ENCODE measurements at regions not wholly inside any gene's neighbourhood (a gene's known extent, or its start where the extent isn't known, plus 50 kb on each side); places are given as distances from the start of the nearest gene placed in this dataset.

- DNase-seq (ENCODE audit: low read depth) = no peak
- no peak overlapping the region for H3K9ac ChIP-seq (ENCODE audit: low read length)
- H3K9me3 ChIP-seq (ENCODE audit: control insufficient read depth, low read length) = no peaks in the 10 kb centered on the region
- no peak overlapping the region for H3K4me3 ChIP-seq (ENCODE audit: low read length)
- H3K36me3 ChIP-seq (ENCODE audit: control insufficient read depth, insufficient read depth, low read length, severe bottlenecking) = no peaks in the 10 kb centered on the region
- no peaks in the 10 kb centered on the region for H3K27me3 ChIP-seq (replicated peaks; ENCODE audit: control insufficient read depth, insufficient read depth, low read length)
- H3K4me1 ChIP-seq (ENCODE audit: control insufficient read depth, insufficient read depth, low read length) = peaks cover 40% of the 10 kb centered on the region
Observed at GRCh38 chr9:107730666-107731065, 241.1 kb upstream of the KLF4 start.

- Histone ChIP-seq H3K4me1 (ENCODE audit: control insufficient read depth, insufficient read depth, low read length) (peaks cover 10% of the 10 kb centered on the region), H3K36me3 (ENCODE audit: control insufficient read depth, insufficient read depth, low read length, severe bottlenecking) (no peaks in the 10 kb centered on the region), H3K4me3 (ENCODE audit: low read length) (peak overlapping the region; percentile 2), H3K9ac (ENCODE audit: low read length) (no peak overlapping the region), H3K9me3 (ENCODE audit: control insufficient read depth, low read length) (no peaks in the 10 kb centered on the region), H3K27me3 (replicated peaks; ENCODE audit: control insufficient read depth, insufficient read depth, low read length) (no peaks in the 10 kb centered on the region)
- no peak for DNase-seq (ENCODE audit: low read depth)
Observed at GRCh38 chr9:107727086-107727780, 237.7 kb upstream of the KLF4 start.

- no peak overlapping the region for H3K4me3 ChIP-seq (ENCODE audit: low read length)
- H3K27me3 ChIP-seq (replicated peaks; ENCODE audit: control insufficient read depth, insufficient read depth, low read length) = peaks cover 6% of the 10 kb centered on the region
- no peaks in the 10 kb centered on the region for H3K9me3 ChIP-seq (ENCODE audit: control insufficient read depth, low read length)
- peaks cover 8% of the 10 kb centered on the region for H3K4me1 ChIP-seq (ENCODE audit: control insufficient read depth, insufficient read depth, low read length)
- DNase-seq (ENCODE audit: low read depth) = no peak
- H3K36me3 ChIP-seq (ENCODE audit: control insufficient read depth, insufficient read depth, low read length, severe bottlenecking) = no peaks in the 10 kb centered on the region
- no peak overlapping the region for H3K9ac ChIP-seq (ENCODE audit: low read length)
Observed at GRCh38 chr9:107723015-107723414, 233.4 kb upstream of the KLF4 start.

GRCh38 chr9:107721705-107722245 lies 232.2 kb upstream of the KLF4 start:
- Histone ChIP-seq H3K9me3 (ENCODE audit: control insufficient read depth, low read length) (no peaks in the 10 kb centered on the region), H3K36me3 (ENCODE audit: control insufficient read depth, insufficient read depth, low read length, severe bottlenecking) (no peaks in the 10 kb centered on the region)
- DNase-seq (ENCODE audit: low read depth) = no peak

GRCh38 chr9:107720501-107720900 lies 230.9 kb upstream of the KLF4 start:
- no peak overlapping the region for H3K4me3 ChIP-seq (ENCODE audit: low read length)
- H3K36me3 ChIP-seq (ENCODE audit: control insufficient read depth, insufficient read depth, low read length, severe bottlenecking) = no peaks in the 10 kb centered on the region
- peaks cover 6% of the 10 kb centered on the region for H3K27me3 ChIP-seq (replicated peaks; ENCODE audit: control insufficient read depth, insufficient read depth, low read length)
- DNase-seq (ENCODE audit: low read depth) = no peak
- no peaks in the 10 kb centered on the region for H3K4me1 ChIP-seq (ENCODE audit: control insufficient read depth, insufficient read depth, low read length)
- no peak overlapping the region for H3K9ac ChIP-seq (ENCODE audit: low read length)
- no peaks in the 10 kb centered on the region for H3K9me3 ChIP-seq (ENCODE audit: control insufficient read depth, low read length)

More at GRCh38 chr9:107721705-107722245, 232.2 kb upstream of the KLF4 start:
- Histone ChIP-seq H3K9ac (ENCODE audit: low read length) (no peak overlapping the region), H3K4me3 (ENCODE audit: low read length) (no peak overlapping the region), H3K4me1 (ENCODE audit: control insufficient read depth, insufficient read depth, low read length) (no peaks in the 10 kb centered on the region), H3K27me3 (replicated peaks; ENCODE audit: control insufficient read depth, insufficient read depth, low read length) (peaks cover 6% of the 10 kb centered on the region)

GRCh38 chr9:107717529-107718314 lies 228.2 kb upstream of the KLF4 start:
- Histone ChIP-seq H3K4me3 (ENCODE audit: low read length) (no peak overlapping the region), H3K9ac (ENCODE audit: low read length) (no peak overlapping the region), H3K36me3 (ENCODE audit: control insufficient read depth, insufficient read depth, low read length, severe bottlenecking) (no peaks in the 10 kb centered on the region), H3K9me3 (ENCODE audit: control insufficient read depth, low read length) (no peaks in the 10 kb centered on the region), H3K27me3 (replicated peaks; ENCODE audit: control insufficient read depth, insufficient read depth, low read length) (peaks cover 6% of the 10 kb centered on the region), H3K4me1 (ENCODE audit: control insufficient read depth, insufficient read depth, low read length) (no peaks in the 10 kb centered on the region)
- no peak for DNase-seq (ENCODE audit: low read depth)

GRCh38 chr9:107715740-107716139 lies 226.2 kb upstream of the KLF4 start:
- DNase-seq (ENCODE audit: low read depth) = no peak
- peaks cover 10% of the 10 kb centered on the region for H3K4me1 ChIP-seq (ENCODE audit: control insufficient read depth, insufficient read depth, low read length)

GRCh38 chr9:107713470-107713869 lies 223.9 kb upstream of the KLF4 start:
- Histone ChIP-seq H3K4me1 (ENCODE audit: control insufficient read depth, insufficient read depth, low read length) (peaks cover 10% of the 10 kb centered on the region), H3K9ac (ENCODE audit: low read length) (no peak overlapping the region)
- DNase-seq (ENCODE audit: low read depth) = no peak

More at GRCh38 chr9:107715740-107716139, 226.2 kb upstream of the KLF4 start:
- no peaks in the 10 kb centered on the region for H3K9me3 ChIP-seq (ENCODE audit: control insufficient read depth, low read length)
- H3K9ac ChIP-seq (ENCODE audit: low read length) = no peak overlapping the region
- no peak overlapping the region for H3K4me3 ChIP-seq (ENCODE audit: low read length)
- peaks cover 3% of the 10 kb centered on the region for H3K27me3 ChIP-seq (replicated peaks; ENCODE audit: control insufficient read depth, insufficient read depth, low read length)
- no peaks in the 10 kb centered on the region for H3K36me3 ChIP-seq (ENCODE audit: control insufficient read depth, insufficient read depth, low read length, severe bottlenecking)

GRCh38 chr9:107712390-107712789 lies 222.8 kb upstream of the KLF4 start:
- H3K9me3 ChIP-seq (ENCODE audit: control insufficient read depth, low read length) = no peaks in the 10 kb centered on the region
- peaks cover 18% of the 10 kb centered on the region for H3K4me1 ChIP-seq (ENCODE audit: control insufficient read depth, insufficient read depth, low read length)
- no peaks in the 10 kb centered on the region for H3K27me3 ChIP-seq (replicated peaks; ENCODE audit: control insufficient read depth, insufficient read depth, low read length)
- no peak overlapping the region for H3K9ac ChIP-seq (ENCODE audit: low read length)
- H3K36me3 ChIP-seq (ENCODE audit: control insufficient read depth, insufficient read depth, low read length, severe bottlenecking) = no peaks in the 10 kb centered on the region
- H3K4me3 ChIP-seq (ENCODE audit: low read length) = no peak overlapping the region
- DNase-seq (ENCODE audit: low read depth) = no peak

More at GRCh38 chr9:107713470-107713869, 223.9 kb upstream of the KLF4 start:
- no peaks in the 10 kb centered on the region for H3K9me3 ChIP-seq (ENCODE audit: control insufficient read depth, low read length)
- no peaks in the 10 kb centered on the region for H3K36me3 ChIP-seq (ENCODE audit: control insufficient read depth, insufficient read depth, low read length, severe bottlenecking)
- H3K27me3 ChIP-seq (replicated peaks; ENCODE audit: control insufficient read depth, insufficient read depth, low read length) = no peaks in the 10 kb centered on the region
- H3K4me3 ChIP-seq (ENCODE audit: low read length) = no peak overlapping the region

GRCh38 chr9:107711542-107711941 lies 222.0 kb upstream of the KLF4 start:
- no peaks in the 10 kb centered on the region for H3K36me3 ChIP-seq (ENCODE audit: control insufficient read depth, insufficient read depth, low read length, severe bottlenecking)
- peak; percentile 80 for DNase-seq (ENCODE audit: low read depth)
- H3K4me1 ChIP-seq (ENCODE audit: control insufficient read depth, insufficient read depth, low read length) = peaks cover 25% of the 10 kb centered on the region
- no peak overlapping the region for H3K9ac ChIP-seq (ENCODE audit: low read length)
- H3K27me3 ChIP-seq (replicated peaks; ENCODE audit: control insufficient read depth, insufficient read depth, low read length) = no peaks in the 10 kb centered on the region
- no peak overlapping the region for H3K4me3 ChIP-seq (ENCODE audit: low read length)
- H3K9me3 ChIP-seq (ENCODE audit: control insufficient read depth, low read length) = no peaks in the 10 kb centered on the region

GRCh38 chr9:107710953-107711352 lies 221.4 kb upstream of the KLF4 start:
- no peak overlapping the region for H3K4me3 ChIP-seq (ENCODE audit: low read length)
- H3K4me1 ChIP-seq (ENCODE audit: control insufficient read depth, insufficient read depth, low read length) = peaks cover 25% of the 10 kb centered on the region
- H3K9me3 ChIP-seq (ENCODE audit: control insufficient read depth, low read length) = no peaks in the 10 kb centered on the region
- no peaks in the 10 kb centered on the region for H3K36me3 ChIP-seq (ENCODE audit: control insufficient read depth, insufficient read depth, low read length, severe bottlenecking)
- no peak overlapping the region for H3K9ac ChIP-seq (ENCODE audit: low read length)
- DNase-seq (ENCODE audit: low read depth) = no peak
- H3K27me3 ChIP-seq (replicated peaks; ENCODE audit: control insufficient read depth, insufficient read depth, low read length) = no peaks in the 10 kb centered on the region
